ENCODE measurements at regions not wholly inside any gene's neighbourhood (a gene's known extent, or its start where the extent isn't known, plus 50 kb on each side); places are given as distances from the start of the nearest gene placed in this dataset.

- no peak overlapping the region for H3K4me3 ChIP-seq
- TF ChIP-seq POLR2A (IDR thresholded peaks at IDR 0.05): no peak
- no peak for TF ChIP-seq POLR2AphosphoS5 (IDR thresholded peaks at IDR 0.05; ENCODE audit: insufficient read depth in 1 of 2, low read depth in 1 of 2)
- no peak for TF ChIP-seq CTCF (IDR thresholded peaks at IDR 0.05)
- DNase-seq (ENCODE audit: extremely low spot score in 2 of 2): no peak
- H3K9me3 ChIP-seq: no peaks in the 10 kb centered on the region
- no peaks in the 10 kb centered on the region for H3K27me3 ChIP-seq
- intact Hi-C loops (cut with DNase I): no loop called here
- no peaks in the 10 kb centered on the region for H3K36me3 ChIP-seq
- H3K4me1 ChIP-seq: no peaks in the 10 kb centered on the region
- no peak overlapping the region for H3K27ac ChIP-seq
These were observed 375.9 kb downstream of the NXPH1 start for GRCh38 chr7:8809320-8809719.

GRCh38 chr7:8817448-8818036 is 384.1 kb downstream of the NXPH1 start:
- no peak overlapping the region for H3K4me3 ChIP-seq
- TF ChIP-seq POLR2A (IDR thresholded peaks at IDR 0.05) (no peak), POLR2AphosphoS5 (IDR thresholded peaks at IDR 0.05; ENCODE audit: insufficient read depth in 1 of 2, low read depth in 1 of 2) (no peak), CTCF (IDR thresholded peaks at IDR 0.05) (no peak)
- intact Hi-C loops (cut with DNase I): no loop called here
- no peak for DNase-seq (ENCODE audit: extremely low spot score in 2 of 2)
- H3K4me1 ChIP-seq: no peaks in the 10 kb centered on the region
- H3K9me3 ChIP-seq: no peaks in the 10 kb centered on the region
- H3K27me3 ChIP-seq: no peaks in the 10 kb centered on the region
- no peaks in the 10 kb centered on the region for H3K36me3 ChIP-seq
- no peak overlapping the region for H3K27ac ChIP-seq

- intact Hi-C loops (cut with DNase I): no loop called here
- H3K27ac ChIP-seq: no peak overlapping the region
- H3K4me3 ChIP-seq: no peak overlapping the region
- H3K4me1 ChIP-seq: no peaks in the 10 kb centered on the region
- H3K27me3 ChIP-seq: no peaks in the 10 kb centered on the region
- no peak for DNase-seq (ENCODE audit: extremely low spot score in 2 of 2)
- no peaks in the 10 kb centered on the region for H3K36me3 ChIP-seq
- TF ChIP-seq POLR2AphosphoS5 (IDR thresholded peaks at IDR 0.05; ENCODE audit: insufficient read depth in 1 of 2, low read depth in 1 of 2) (no peak), CTCF (IDR thresholded peaks at IDR 0.05) (no peak), POLR2A (IDR thresholded peaks at IDR 0.05) (no peak)
- no peaks in the 10 kb centered on the region for H3K9me3 ChIP-seq
These were observed 385.0 kb downstream of the NXPH1 start for GRCh38 chr7:8818406-8818805.

GRCh38 chr7:8822595-8822994 is 389.2 kb downstream of the NXPH1 start:
- Histone ChIP-seq H3K27ac (no peak overlapping the region), H3K27me3 (no peaks in the 10 kb centered on the region), H3K9me3 (no peaks in the 10 kb centered on the region), H3K4me3 (no peak overlapping the region), H3K4me1 (no peaks in the 10 kb centered on the region), H3K36me3 (no peaks in the 10 kb centered on the region)
- intact Hi-C loops (cut with DNase I): no loop called here
- TF ChIP-seq POLR2AphosphoS5 (IDR thresholded peaks at IDR 0.05; ENCODE audit: insufficient read depth in 1 of 2, low read depth in 1 of 2) (no peak), POLR2A (IDR thresholded peaks at IDR 0.05) (no peak), CTCF (IDR thresholded peaks at IDR 0.05) (no peak)
- no peak for DNase-seq (ENCODE audit: extremely low spot score in 2 of 2)

- H3K4me3 ChIP-seq: no peak overlapping the region
- TF ChIP-seq CTCF (IDR thresholded peaks at IDR 0.05) (no peak), POLR2AphosphoS5 (IDR thresholded peaks at IDR 0.05; ENCODE audit: insufficient read depth in 1 of 2, low read depth in 1 of 2) (no peak), POLR2A (IDR thresholded peaks at IDR 0.05) (no peak)
- no peaks in the 10 kb centered on the region for H3K27me3 ChIP-seq
- H3K9me3 ChIP-seq: no peaks in the 10 kb centered on the region
- no peaks in the 10 kb centered on the region for H3K4me1 ChIP-seq
- DNase-seq (ENCODE audit: extremely low spot score in 2 of 2): no peak
- no peak overlapping the region for H3K27ac ChIP-seq
- intact Hi-C loops (cut with DNase I): no loop called here
- H3K36me3 ChIP-seq: no peaks in the 10 kb centered on the region
These were observed 390.1 kb downstream of the NXPH1 start for GRCh38 chr7:8823486-8823885.
